ENCODE measurements at regions not wholly inside any gene's neighbourhood (a gene's known extent, or its start where the extent isn't known, plus 50 kb on each side); places are given as distances from the start of the nearest gene placed in this dataset.

GRCh38 chr12:127334365-127334764 is 932.6 kb upstream of the TMEM132C start:
- ChIA-PET CTCF (interaction anchor here (0.8 to 1.2 kb wide), 2 partner anchors 16 to 1221 kb away, joined by 3 read pairs; no protein-coding TSS in a partner anchor), POLR2A (no interaction called here)
- no peaks in the 10 kb centered on the region for H3K9me3 Mint-ChIP-seq (ENCODE audit: unreplicated experiment)
- intact Hi-C loops (cut with micrococcal nuclease): no loop called here
- no TSS peak for BruUV-seq (replicated peaks)
- H3K27ac Mint-ChIP-seq (ENCODE audit: low read depth, unreplicated experiment): no peak overlapping the region
- no peaks in the 10 kb centered on the region for H3K36me3 Mint-ChIP-seq (ENCODE audit: insufficient read depth, unreplicated experiment)
- H3K4me1 Mint-ChIP-seq (ENCODE audit: insufficient read depth, unreplicated experiment): peaks cover 5% of the 10 kb centered on the region
- DNase-seq (ENCODE audit: unreplicated experiment): no peak
- TF ChIP-seq, protein P1, sequence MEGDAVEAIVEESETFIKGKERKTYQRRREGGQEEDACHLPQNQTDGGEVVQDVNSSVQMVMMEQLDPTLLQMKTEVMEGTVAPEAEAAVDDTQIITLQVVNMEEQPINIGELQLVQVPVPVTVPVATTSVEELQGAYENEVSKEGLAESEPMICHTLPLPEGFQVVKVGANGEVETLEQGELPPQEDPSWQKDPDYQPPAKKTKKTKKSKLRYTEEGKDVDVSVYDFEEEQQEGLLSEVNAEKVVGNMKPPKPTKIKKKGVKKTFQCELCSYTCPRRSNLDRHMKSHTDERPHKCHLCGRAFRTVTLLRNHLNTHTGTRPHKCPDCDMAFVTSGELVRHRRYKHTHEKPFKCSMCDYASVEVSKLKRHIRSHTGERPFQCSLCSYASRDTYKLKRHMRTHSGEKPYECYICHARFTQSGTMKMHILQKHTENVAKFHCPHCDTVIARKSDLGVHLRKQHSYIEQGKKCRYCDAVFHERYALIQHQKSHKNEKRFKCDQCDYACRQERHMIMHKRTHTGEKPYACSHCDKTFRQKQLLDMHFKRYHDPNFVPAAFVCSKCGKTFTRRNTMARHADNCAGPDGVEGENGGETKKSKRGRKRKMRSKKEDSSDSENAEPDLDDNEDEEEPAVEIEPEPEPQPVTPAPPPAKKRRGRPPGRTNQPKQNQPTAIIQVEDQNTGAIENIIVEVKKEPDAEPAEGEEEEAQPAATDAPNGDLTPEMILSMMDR (IDR thresholded peaks at IDR 0.05; ENCODE audit: unreplicated experiment): no peak
- H3K27me3 Mint-ChIP-seq (ENCODE audit: insufficient read depth, unreplicated experiment): no peaks in the 10 kb centered on the region
- no peak overlapping the region for H3K4me3 Mint-ChIP-seq (ENCODE audit: unreplicated experiment)

- ChIA-PET POLR2A (no interaction called here), CTCF (interaction anchor here (1.2 kb wide), 1 partner anchor 17 kb away, joined by 3 read pairs; no protein-coding TSS in a partner anchor)
- Mint-ChIP-seq H3K9me3 (ENCODE audit: unreplicated experiment) (no peaks in the 10 kb centered on the region), H3K4me1 (ENCODE audit: insufficient read depth, unreplicated experiment) (peaks cover 5% of the 10 kb centered on the region), H3K27ac (ENCODE audit: low read depth, unreplicated experiment) (no peak overlapping the region), H3K4me3 (ENCODE audit: unreplicated experiment) (no peak overlapping the region), H3K27me3 (ENCODE audit: insufficient read depth, unreplicated experiment) (no peaks in the 10 kb centered on the region), H3K36me3 (ENCODE audit: insufficient read depth, unreplicated experiment) (no peaks in the 10 kb centered on the region)
- intact Hi-C loops (cut with micrococcal nuclease): no loop called here
- TF ChIP-seq, protein P1 (IDR thresholded peaks at IDR 0.05; ENCODE audit: unreplicated experiment): no peak
- no peak for DNase-seq (ENCODE audit: unreplicated experiment)
- BruUV-seq (replicated peaks): no TSS peak
These were observed 931.9 kb upstream of the TMEM132C start for GRCh38 chr12:127334912-127335644.

GRCh38 chr12:127336416-127336815 is 930.6 kb upstream of the TMEM132C start:
- H3K36me3 Mint-ChIP-seq (ENCODE audit: insufficient read depth, unreplicated experiment): no peaks in the 10 kb centered on the region

GRCh38 chr12:127339065-127339464 is 927.9 kb upstream of the TMEM132C start:
- no peak overlapping the region for H3K4me3 Mint-ChIP-seq (ENCODE audit: unreplicated experiment)
- no peak for DNase-seq (ENCODE audit: unreplicated experiment)
- peaks cover 5% of the 10 kb centered on the region for H3K4me1 Mint-ChIP-seq (ENCODE audit: insufficient read depth, unreplicated experiment)
- no peaks in the 10 kb centered on the region for H3K27me3 Mint-ChIP-seq (ENCODE audit: insufficient read depth, unreplicated experiment)
- H3K9me3 Mint-ChIP-seq (ENCODE audit: unreplicated experiment): no peaks in the 10 kb centered on the region
- no peaks in the 10 kb centered on the region for H3K36me3 Mint-ChIP-seq (ENCODE audit: insufficient read depth, unreplicated experiment)
- intact Hi-C loops (cut with micrococcal nuclease): no loop called here
- H3K27ac Mint-ChIP-seq (ENCODE audit: low read depth, unreplicated experiment): no peak overlapping the region
- ChIA-PET POLR2A (no interaction called here), CTCF (interaction anchor here (1.1 to 1.2 kb wide), 2 partner anchors 230 to 339 kb away, joined by 4 read pairs; no protein-coding TSS in a partner anchor)
- TF ChIP-seq, protein P1 (IDR thresholded peaks at IDR 0.05; ENCODE audit: unreplicated experiment): no peak
- BruUV-seq (replicated peaks): no TSS peak

More at GRCh38 chr12:127336416-127336815, 930.6 kb upstream of the TMEM132C start:
- Mint-ChIP-seq H3K27ac (ENCODE audit: low read depth, unreplicated experiment) (no peak overlapping the region), H3K27me3 (ENCODE audit: insufficient read depth, unreplicated experiment) (no peaks in the 10 kb centered on the region), H3K4me3 (ENCODE audit: unreplicated experiment) (no peak overlapping the region), H3K9me3 (ENCODE audit: unreplicated experiment) (no peaks in the 10 kb centered on the region), H3K4me1 (ENCODE audit: insufficient read depth, unreplicated experiment) (peaks cover 5% of the 10 kb centered on the region)
- intact Hi-C loops (cut with micrococcal nuclease): no loop called here
- TF ChIP-seq, protein P1 (IDR thresholded peaks at IDR 0.05; ENCODE audit: unreplicated experiment): no peak
- POLR2A ChIA-PET: interaction anchor here (0.8 kb wide), 1 partner anchor 105 kb away, joined by 5 read pairs; no protein-coding TSS in a partner anchor
- peak; percentile 44 for DNase-seq (ENCODE audit: unreplicated experiment)
- CTCF ChIA-PET: no interaction called here
- BruUV-seq (replicated peaks): no TSS peak
